ENCODE measurements at regions not wholly inside any gene's neighbourhood (a gene's known extent, or its start where the extent isn't known, plus 50 kb on each side); places are given as distances from the start of the nearest gene placed in this dataset.

GRCh38 chr15:97645758-97646157 lies 314.7 kb upstream of the ARRDC4 start:
- H3K4me3 ChIP-seq (replicated peaks; ENCODE audit: low read depth, low read length): no peak overlapping the region
- no peak for TF ChIP-seq CTCF (IDR thresholded peaks at IDR 0.05; ENCODE audit: low read depth, low read length, missing control alignments)
- DNase-seq (ENCODE audit: extremely low read depth, low read depth): no peak

GRCh38 chr15:97648728-97649127 lies 311.8 kb upstream of the ARRDC4 start:
- H3K4me3 ChIP-seq (replicated peaks; ENCODE audit: low read depth, low read length): no peak overlapping the region
- DNase-seq (ENCODE audit: extremely low read depth, low read depth): no peak
- no peak for TF ChIP-seq CTCF (IDR thresholded peaks at IDR 0.05; ENCODE audit: low read depth, low read length, missing control alignments)

GRCh38 chr15:97652041-97652440 lies 308.5 kb upstream of the ARRDC4 start:
- H3K4me3 ChIP-seq (replicated peaks; ENCODE audit: low read depth, low read length): no peak overlapping the region
- DNase-seq (ENCODE audit: extremely low read depth, low read depth): no peak
- TF ChIP-seq CTCF (IDR thresholded peaks at IDR 0.05; ENCODE audit: low read depth, low read length, missing control alignments): no peak

GRCh38 chr15:97652700-97653167 lies 307.8 kb upstream of the ARRDC4 start:
- no peak for DNase-seq (ENCODE audit: extremely low read depth, low read depth)
- TF ChIP-seq CTCF (IDR thresholded peaks at IDR 0.05; ENCODE audit: low read depth, low read length, missing control alignments): no peak
- H3K4me3 ChIP-seq (replicated peaks; ENCODE audit: low read depth, low read length): no peak overlapping the region

- TF ChIP-seq CTCF (IDR thresholded peaks at IDR 0.05; ENCODE audit: low read depth, low read length, missing control alignments): no peak
- no peak for DNase-seq (ENCODE audit: extremely low read depth, low read depth)
- no peak overlapping the region for H3K4me3 ChIP-seq (replicated peaks; ENCODE audit: low read depth, low read length)
These were observed 306.6 kb upstream of the ARRDC4 start for GRCh38 chr15:97653896-97654295.

GRCh38 chr15:97654481-97655076 lies 305.9 kb upstream of the ARRDC4 start:
- no peak for DNase-seq (ENCODE audit: extremely low read depth, low read depth)
- no peak overlapping the region for H3K4me3 ChIP-seq (replicated peaks; ENCODE audit: low read depth, low read length)
- no peak for TF ChIP-seq CTCF (IDR thresholded peaks at IDR 0.05; ENCODE audit: low read depth, low read length, missing control alignments)

GRCh38 chr15:97661796-97662195 lies 298.7 kb upstream of the ARRDC4 start:
- no peak overlapping the region for H3K4me3 ChIP-seq (replicated peaks; ENCODE audit: low read depth, low read length)
- TF ChIP-seq CTCF (IDR thresholded peaks at IDR 0.05; ENCODE audit: low read depth, low read length, missing control alignments): no peak
- no peak for DNase-seq (ENCODE audit: extremely low read depth, low read depth)

Measured in HFF-Myc (cell line).